NCI-H446 treated with DMSO at 0.1 percent for 48 hours (cell line): ENCODE measurements at regions not wholly inside any gene's neighbourhood (a gene's known extent, or its start where the extent isn't known, plus 50 kb on each side); places are given as distances from the start of the nearest gene placed in this dataset.
"Not testable (repeated sequence)": the region's sequence is repeated elsewhere in the genome, so short reads cannot be mapped to it uniquely, and the experiment has no call there.

Source experiments
- DNase-seq: peaks from one replicate; lab custom pipeline; 2025; lab: John Stamatoyannopoulos, UW

- not testable (repeated sequence) for DNase-seq
These were observed 74.2 kb upstream of the GNG12 start for GRCh38 chr1:67907467-67907866.

DNA sequence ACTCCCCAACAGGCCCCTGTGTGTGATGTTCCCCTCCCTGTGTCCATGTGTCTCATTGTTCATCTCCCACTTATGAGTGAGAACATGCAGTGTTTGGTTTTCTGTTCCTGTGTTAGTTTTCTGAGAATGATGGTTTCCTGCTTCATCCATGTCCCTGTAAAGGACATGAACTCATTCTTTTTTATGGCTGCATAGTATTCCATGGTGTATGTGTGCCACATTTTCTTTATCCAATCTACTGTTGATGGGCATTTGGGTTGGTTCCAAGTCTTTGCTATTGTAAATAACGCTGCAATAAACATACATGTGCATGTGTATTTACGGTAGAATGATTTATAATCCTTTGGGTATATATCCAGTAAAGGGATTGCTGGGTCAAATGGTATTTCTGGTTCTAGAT is 72.7 kb upstream of the GNG12 start:
- DNase-seq, result not testable (repeated sequence)

GRCh38 chr1:67902546-67903223 is 69.4 kb upstream of the GNG12 start:
- not testable (repeated sequence) for DNase-seq

GRCh38 chr1:67898033-67898726 is 64.9 kb upstream of the GNG12 start:
- DNase-seq, result no peak

- DNase-seq, result no peak
These were observed 64.1 kb upstream of the GNG12 start for GRCh38 chr1:67897270-67897949.

DNA sequence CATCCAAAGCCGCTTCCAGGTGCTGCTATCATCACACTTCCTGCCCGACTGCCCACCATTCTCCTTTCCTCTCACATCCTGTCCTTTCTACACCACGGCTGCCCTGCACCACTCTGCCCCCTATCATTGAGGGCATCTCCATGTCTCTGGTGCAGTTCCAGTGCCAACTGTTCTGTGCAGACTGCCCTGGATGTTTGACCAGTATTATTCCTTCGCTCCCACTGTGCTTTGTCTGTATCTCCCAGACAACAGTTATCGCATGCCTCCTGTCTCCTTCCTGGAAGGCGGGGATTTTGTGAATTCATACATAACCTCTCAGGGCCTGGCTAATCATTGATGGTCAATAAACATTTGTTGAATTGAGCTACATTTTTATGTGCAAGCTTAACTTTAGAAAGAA is 63.6 kb upstream of the GNG12 start:
- no peak for DNase-seq

GRCh38 chr1:67894981-67895735 is 61.9 kb upstream of the GNG12 start:
- no peak for DNase-seq

- no peak for DNase-seq
These were observed 59.8 kb upstream of the GNG12 start for GRCh38 chr1:67893126-67893495.

DNA sequence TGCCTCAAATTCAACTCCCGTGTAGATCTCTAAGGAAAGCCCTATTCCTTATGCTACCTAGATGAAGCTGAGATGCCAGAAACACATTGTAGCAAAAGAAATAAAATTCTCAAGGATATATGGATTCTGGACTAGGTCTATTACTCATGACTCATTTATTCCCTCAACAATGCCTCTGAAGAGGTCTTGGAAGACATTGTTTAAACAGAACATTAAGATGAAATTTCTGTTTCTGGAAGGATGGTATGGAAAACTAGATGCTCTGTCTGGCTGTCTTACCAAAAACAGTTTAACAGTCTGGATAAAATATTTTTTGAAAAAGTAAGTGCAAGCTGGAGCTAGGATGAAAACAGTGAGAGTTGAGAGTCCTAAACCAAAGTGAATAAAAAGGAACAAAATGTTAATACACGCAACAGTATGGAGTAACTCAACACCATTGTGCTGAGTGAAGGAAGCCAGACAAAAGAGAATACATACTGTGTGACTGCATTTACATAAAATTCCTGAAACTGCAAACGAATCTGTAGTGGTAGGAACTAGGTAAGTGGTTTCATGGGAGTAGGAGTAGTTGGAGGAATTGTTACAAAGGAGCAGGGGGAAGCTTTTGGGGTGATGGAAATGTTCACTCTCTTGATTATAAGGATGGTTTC is 59.3 kb upstream of the GNG12 start:
- DNase-seq, result no peak

GRCh38 chr1:67890857-67891256 is 57.6 kb upstream of the GNG12 start:
- no peak for DNase-seq

GRCh38 chr1:67889953-67890567 is 56.8 kb upstream of the GNG12 start:
- DNase-seq, result no peak

DNA sequence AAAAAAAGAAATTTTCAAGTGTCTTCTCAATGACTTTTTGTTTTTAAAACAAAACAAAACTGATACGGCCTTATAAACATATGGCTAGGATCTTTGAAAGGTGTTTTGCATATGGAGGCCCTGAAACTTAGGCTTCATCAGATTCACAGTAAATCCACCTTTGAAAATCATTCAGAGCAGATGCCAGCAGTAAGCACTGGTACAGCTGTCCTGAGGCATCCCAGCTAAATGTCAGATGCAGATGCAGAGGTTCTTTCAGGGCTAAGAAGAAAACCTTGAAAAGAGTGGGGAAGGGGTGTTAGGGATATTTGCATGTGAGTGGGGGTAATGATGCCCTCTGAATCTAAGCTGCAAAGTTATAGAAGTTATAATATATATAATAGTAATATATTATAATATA is 56.2 kb upstream of the GNG12 start:
- DNase-seq, result no peak

GRCh38 chr1:67888216-67889106 is 55.2 kb upstream of the GNG12 start:
- DNase-seq, result no peak

DNA sequence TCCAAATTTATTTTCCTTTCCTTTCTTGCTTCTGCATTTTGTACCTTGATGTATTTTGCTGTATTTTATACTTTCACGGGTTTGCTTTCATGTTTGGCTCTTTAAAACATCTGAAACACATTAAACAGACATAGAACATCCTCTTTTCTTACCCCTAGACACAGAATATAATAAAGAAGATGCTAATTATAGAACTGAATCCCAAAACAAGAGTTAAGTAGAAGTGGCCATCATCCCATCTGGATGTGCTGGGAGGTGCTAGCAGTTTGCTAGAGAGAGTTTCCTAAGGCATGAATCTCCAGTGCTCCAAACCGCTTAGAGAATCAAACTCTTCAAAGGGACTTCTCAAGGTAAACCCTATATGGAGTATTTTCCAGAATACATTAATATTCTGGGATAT is 53.9 kb upstream of the GNG12 start:
- no peak for DNase-seq

DNA sequence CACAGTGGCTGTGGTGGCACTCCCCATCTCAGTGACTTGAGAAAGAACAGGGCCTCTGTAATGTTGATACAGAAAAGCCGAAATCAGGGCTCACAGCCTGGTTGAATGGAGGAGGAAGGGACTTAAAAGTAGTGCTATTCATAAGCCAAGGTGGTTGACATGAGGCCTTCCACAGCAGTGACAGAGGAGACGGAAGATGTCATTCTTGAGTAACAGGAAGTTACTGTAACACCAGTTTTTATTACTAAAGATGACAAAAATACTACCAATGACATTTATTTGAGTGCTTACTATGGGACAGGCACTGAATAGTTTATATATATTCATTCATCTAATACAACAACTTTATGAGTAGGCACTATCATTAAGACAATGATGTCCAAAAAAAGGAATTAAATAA is 52.8 kb upstream of the GNG12 start:
- no peak for DNase-seq

DNA sequence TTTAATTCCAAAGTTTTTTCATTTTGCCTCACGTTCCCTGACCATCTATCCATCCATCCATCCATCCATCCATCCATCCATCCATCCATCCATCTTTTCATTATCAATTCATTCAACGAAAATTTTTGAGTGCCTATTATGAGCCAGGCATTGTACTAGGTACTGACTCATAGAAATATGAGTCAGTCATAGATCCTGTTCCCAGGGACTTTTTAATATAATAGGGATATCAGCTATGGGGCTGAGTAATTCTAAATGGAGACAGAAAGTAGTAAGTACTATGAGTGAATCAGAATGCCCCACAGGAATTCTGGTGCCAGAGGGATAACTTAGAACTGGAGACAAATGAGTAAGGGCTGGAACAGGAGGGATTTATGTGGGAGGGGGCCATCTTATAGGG is 49.8 kb upstream of the GNG12 start:
- DNase-seq, result no peak
